SKM-1 treated with dmso at 0.1 percent for 144 hours (cell line): ENCODE measurements at regions not wholly inside any gene's neighbourhood (a gene's known extent, or its start where the extent isn't known, plus 50 kb on each side); places are given as distances from the start of the nearest gene placed in this dataset.

Experiments
- DNase-seq: peaks from one replicate; lab custom pipeline; 2025; ENCODE audit not compliant: unreplicated experiment; lab: John Stamatoyannopoulos, UW

GRCh38 chr14:54088271-54088670, 131.6 kb upstream of the BMP4 start:
- no peak for DNase-seq

- DNase-seq, result no peak
These were observed 133.6 kb upstream of the BMP4 start for GRCh38 chr14:54090274-54090673.

GRCh38 chr14:54094765-54095164, 138.1 kb upstream of the BMP4 start:
- no peak for DNase-seq

GRCh38 chr14:54098536-54098935, 141.9 kb upstream of the BMP4 start:
- no peak for DNase-seq

GRCh38 chr14:54102051-54102456, 145.4 kb upstream of the BMP4 start:
- no peak for DNase-seq

- no peak for DNase-seq
These were observed 145.9 kb upstream of the BMP4 start for GRCh38 chr14:54102530-54102929.

- DNase-seq, result no peak
These were observed 148.0 kb upstream of the BMP4 start for GRCh38 chr14:54104601-54105145.

- no peak for DNase-seq
These were observed 148.8 kb upstream of the BMP4 start for GRCh38 chr14:54105406-54105805.

GRCh38 chr14:54105898-54106297, 149.3 kb upstream of the BMP4 start:
- DNase-seq, result no peak

GRCh38 chr14:54106661-54107377, 150.2 kb upstream of the BMP4 start:
- DNase-seq, result no peak

- DNase-seq, result no peak
These were observed 152.2 kb upstream of the BMP4 start for GRCh38 chr14:54108481-54109471.

GRCh38 chr14:54109521-54110120, 153.0 kb upstream of the BMP4 start:
- no peak for DNase-seq

GRCh38 chr14:54114941-54115340, 158.3 kb upstream of the BMP4 start:
- no peak for DNase-seq

GRCh38 chr14:54116198-54116885, 159.7 kb upstream of the BMP4 start:
- DNase-seq, result no peak

- no peak for DNase-seq
These were observed 160.3 kb upstream of the BMP4 start for GRCh38 chr14:54116972-54117371.

GRCh38 chr14:54117396-54117795, 160.8 kb upstream of the BMP4 start:
- DNase-seq, result no peak

GRCh38 chr14:54117924-54118323, 161.3 kb upstream of the BMP4 start:
- DNase-seq, result no peak

- no peak for DNase-seq
These were observed 163.6 kb upstream of the BMP4 start for GRCh38 chr14:54120260-54120659.

- no peak for DNase-seq
These were observed 164.9 kb upstream of the BMP4 start for GRCh38 chr14:54121466-54122027.

- DNase-seq, result no peak
These were observed 167.2 kb upstream of the BMP4 start for GRCh38 chr14:54123841-54124240.

- no peak for DNase-seq
These were observed 168.5 kb upstream of the BMP4 start for GRCh38 chr14:54125109-54125508.
